H9 (cell line): ENCODE measurements at regions not wholly inside any gene's neighbourhood (a gene's known extent, or its start where the extent isn't known, plus 50 kb on each side); places are given as distances from the start of the nearest gene placed in this dataset.
A peak's percentile ranks its signal among the peaks of the same experiment; 100 is the strongest.

Source experiments
- DNase-seq: peaks from one replicate; pipeline ENCODE4 v3.0.0-alpha.2; 2017
- H2AFZ ChIP-seq: one replicate; pipeline ENCODE4 v1.6.1; 2013; ENCODE audit warnings: mild to moderate bottlenecking, low read length, control low read depth, moderate library complexity
- H2AK5ac ChIP-seq: 2 replicates; pipeline ENCODE4 v1.6.1; 2013; ENCODE audit warnings: low read length, control low read depth, mixed read lengths; ENCODE audit not compliant: insufficient read length
- H2BK120ac ChIP-seq: one replicate; pipeline ENCODE4 v1.6.1; 2013; ENCODE audit warnings: low read depth, mild to moderate bottlenecking, low read length, control low read depth, inconsistent platforms; ENCODE audit not compliant: poor library complexity, severe bottlenecking
- H2BK12ac ChIP-seq: 2 replicates; pipeline ENCODE4 v1.6.1; 2013; ENCODE audit warnings: low read length, control low read depth, mixed read lengths, low read depth; ENCODE audit not compliant: insufficient read length
- H2BK15ac ChIP-seq: 2 replicates; pipeline ENCODE4 v1.6.1; 2013; ENCODE audit warnings: low read depth, low read length, control low read depth
- H2BK20ac ChIP-seq: one replicate; pipeline ENCODE4 v1.6.1; 2013; ENCODE audit warnings: low read depth, mild to moderate bottlenecking, low read length, control low read depth, inconsistent platforms; ENCODE audit not compliant: poor library complexity, severe bottlenecking
- H2BK5ac ChIP-seq: 2 replicates; pipeline ENCODE4 v1.6.1; 2013; ENCODE audit warnings: low read length, control low read depth, mixed read lengths; ENCODE audit not compliant: insufficient read length
- H3K14ac ChIP-seq: 2 replicates; pipeline ENCODE4 v1.6.1; 2013; ENCODE audit warnings: low read length, control low read depth; ENCODE audit not compliant: insufficient read depth
- H3K18ac ChIP-seq: 2 replicates; pipeline ENCODE4 v1.6.1; 2013; ENCODE audit warnings: low read depth, mild to moderate bottlenecking, mixed read lengths, low read length, control low read depth; ENCODE audit not compliant: insufficient read length
- H3K23ac ChIP-seq: 2 replicates; pipeline ENCODE4 v1.6.1; 2013; ENCODE audit warnings: low read length, control low read depth, mixed read lengths, low read depth; ENCODE audit not compliant: insufficient read length
- H3K23me2 ChIP-seq: 2 replicates; pipeline ENCODE4 v1.6.1; 2013; ENCODE audit warnings: low read depth, mild to moderate bottlenecking, mixed read lengths, low read length, control low read depth; ENCODE audit not compliant: insufficient read length, poor library complexity, severe bottlenecking
- H3K27ac ChIP-seq: 2 replicates; pipeline ENCODE4 v1.5.1; 2013; ENCODE audit warnings: low read length, control low read depth, mixed read lengths, low read depth; ENCODE audit not compliant: insufficient read length
- H3K27me3 ChIP-seq: 2 replicates; pipeline ENCODE4 v1.6.1; 2013; ENCODE audit warnings: low read length, control low read depth, inconsistent platforms; ENCODE audit not compliant: insufficient read depth
- H3K4ac ChIP-seq: 2 replicates; pipeline ENCODE4 v1.6.1; 2013; ENCODE audit warnings: low read depth, mild to moderate bottlenecking, control low read depth, inconsistent platforms, low read length, moderate library complexity
- H3K4me1 ChIP-seq: 2 replicates; pipeline ENCODE4 v1.6.1; 2013; ENCODE audit warnings: low read length, control low read depth, inconsistent platforms; ENCODE audit not compliant: insufficient read depth
- H3K4me2 ChIP-seq: 2 replicates; pipeline ENCODE4 v1.6.1; 2013; ENCODE audit warnings: low read length, control low read depth, mixed read lengths; ENCODE audit not compliant: insufficient read length, insufficient read depth
- H3K56ac ChIP-seq: 2 replicates; pipeline ENCODE4 v1.6.1; 2013; ENCODE audit warnings: low read depth, mild to moderate bottlenecking, mixed read lengths, low read length, control low read depth; ENCODE audit not compliant: insufficient read length
- H3K79me1 ChIP-seq: 2 replicates; pipeline ENCODE4 v1.6.1; 2013; ENCODE audit warnings: low read depth, mild to moderate bottlenecking, moderate library complexity, low read length, control low read depth, inconsistent platforms; ENCODE audit not compliant: insufficient read depth, poor library complexity, severe bottlenecking
- H3K79me2 ChIP-seq: 2 replicates; pipeline ENCODE4 v1.6.1; 2013; ENCODE audit warnings: low read length, control low read depth, inconsistent platforms; ENCODE audit not compliant: insufficient read depth
- H3K9ac ChIP-seq: 2 replicates; pipeline ENCODE4 v1.6.1; 2013; ENCODE audit warnings: low read length, control low read depth, mixed read lengths; ENCODE audit not compliant: insufficient read length; ENCODE audit errors: extremely low read depth
- H3K9me3 ChIP-seq: one replicate; pipeline ENCODE4 v1.6.1; 2013; ENCODE audit warnings: low read depth, low read length, inconsistent platforms; ENCODE audit not compliant: control insufficient read depth
- H3T11ph ChIP-seq: one replicate; pipeline ENCODE4 v1.6.1; 2013; ENCODE audit warnings: mild to moderate bottlenecking, low read length, control low read depth, inconsistent platforms
- H4K20me1 ChIP-seq: one replicate; pipeline ENCODE4 v1.6.1; 2013; ENCODE audit not compliant: control insufficient read depth, insufficient read length, insufficient read depth
- H4K5ac ChIP-seq: 2 replicates; pipeline ENCODE4 v1.6.1; 2013; ENCODE audit warnings: low read depth, mild to moderate bottlenecking, mixed read lengths, low read length, control low read depth; ENCODE audit not compliant: insufficient read length
- H4K8ac ChIP-seq: replicated peaks from 2 replicates; pipeline ENCODE4 v1.6.1; 2013; ENCODE audit warnings: low read length, control low read depth, mixed read lengths, low read depth; ENCODE audit not compliant: insufficient read length
- H4K91ac ChIP-seq: 2 replicates; pipeline ENCODE4 v1.6.1; 2013; ENCODE audit warnings: low read depth, mild to moderate bottlenecking, moderate library complexity, mixed read lengths, low read length, control low read depth; ENCODE audit not compliant: insufficient read length
- H3K27ac Mint-ChIP-seq, 3 experiments: 2 replicates in 2 of 3; 3 replicates in 1 of 3; pipeline ENCODE4 v1.8.0; 2020 to 2021; ENCODE audit warnings: mixed read lengths in 3 of 3, mild to moderate bottlenecking in 1 of 3, moderate library complexity in 1 of 3
- H3K27me3 Mint-ChIP-seq: 2 replicates; pipeline ENCODE4 v1.8.0; 2021; ENCODE audit warnings: low read depth, mild to moderate bottlenecking, moderate library complexity, mixed read lengths
- H3K36me3 Mint-ChIP-seq, 3 experiments: 2 replicates in 2 of 3; 3 replicates in 1 of 3; pipeline ENCODE4 v1.8.0; 2020 to 2021; ENCODE audit warnings: low read depth in 3 of 3, mixed read lengths in 3 of 3; ENCODE audit not compliant: insufficient read depth in 1 of 3
- H3K4me1 Mint-ChIP-seq, 2 experiments: 2 replicates each; pipeline ENCODE4 v1.8.0; 2020; ENCODE audit warnings: mixed read lengths in 2 of 2
- H3K4me3 Mint-ChIP-seq, 2 experiments: 2 replicates in 1 of 2; 3 replicates in 1 of 2; pipeline ENCODE4 v1.8.0; 2020 to 2021; ENCODE audit warnings: mild to moderate bottlenecking in 2 of 2, mixed read lengths in 2 of 2, moderate library complexity in 1 of 2
- H3K9me3 Mint-ChIP-seq, 2 experiments: 2 replicates in 1 of 2; 3 replicates in 1 of 2; pipeline ENCODE4 v1.8.0; 2020; ENCODE audit warnings: mild to moderate bottlenecking in 2 of 2, mixed read lengths in 2 of 2, moderate library complexity in 1 of 2
- WGBS: extraction: QIAGEN DNeasy Blood & Tissue Kit; methylation state at CpG from one replicate; pipeline ENCODE4 v1.1.7; 2013; ENCODE audit warnings: missing lambda C conversion rate, low lambda C conversion rate, mixed read lengths; ENCODE audit not compliant: insufficient read length; ENCODE audit errors: extremely low coverage; 5-methylcytosine and 5-hydroxymethylcytosine counted together
- TF ChIP-seq, protein P1 (sequence below): fragments of 200-600 bp; sonication (generic); conservative IDR thresholded peaks from 3 replicates; pipeline ENCODE4 v1.8.0; 2021; ENCODE audit warnings: antibody characterized with exemption, mild to moderate bottlenecking

GRCh38 chr4:95728145-95728544 is 111.7 kb upstream of the PDHA2 start:
- no peaks in the 10 kb centered on the region for H3K27me3 Mint-ChIP-seq
- no peak for DNase-seq
- Histone ChIP-seq H2BK15ac (no peak overlapping the region), H4K20me1 (no peaks in the 10 kb centered on the region), H3K27me3 (no peaks in the 10 kb centered on the region), H2AFZ (no peak overlapping the region), H3K56ac (no peak overlapping the region), H3K9ac (no peak overlapping the region), H4K91ac (no peak overlapping the region), H3K4me1 (peaks cover 7% of the 10 kb centered on the region; the same call in 1 of the 2 replicates), H3K27ac (no peak overlapping the region), H3K23me2 (no peaks in the 10 kb centered on the region), H3K9me3 (no peaks in the 10 kb centered on the region), H3K23ac (no peak overlapping the region), H2BK120ac (no peak overlapping the region), H2AK5ac (no peak overlapping the region), H2BK5ac (no peak overlapping the region), H4K5ac (no peak overlapping the region), H2BK12ac (no peak overlapping the region), H3K18ac (no peak overlapping the region), H3K4ac (no peak overlapping the region), H2BK20ac (no peak overlapping the region), H3K14ac (no peak overlapping the region), H4K8ac (no peak overlapping the region), H3K79me2 (no peaks in the 10 kb centered on the region), H3K79me1 (no peaks in the 10 kb centered on the region), H3T11ph (no peak overlapping the region), H3K4me2 (no peak overlapping the region)
- peaks cover 15 to 20% of the 10 kb centered on the region in 2 experiments for H3K4me1 Mint-ChIP-seq
- TF ChIP-seq, protein P1, sequence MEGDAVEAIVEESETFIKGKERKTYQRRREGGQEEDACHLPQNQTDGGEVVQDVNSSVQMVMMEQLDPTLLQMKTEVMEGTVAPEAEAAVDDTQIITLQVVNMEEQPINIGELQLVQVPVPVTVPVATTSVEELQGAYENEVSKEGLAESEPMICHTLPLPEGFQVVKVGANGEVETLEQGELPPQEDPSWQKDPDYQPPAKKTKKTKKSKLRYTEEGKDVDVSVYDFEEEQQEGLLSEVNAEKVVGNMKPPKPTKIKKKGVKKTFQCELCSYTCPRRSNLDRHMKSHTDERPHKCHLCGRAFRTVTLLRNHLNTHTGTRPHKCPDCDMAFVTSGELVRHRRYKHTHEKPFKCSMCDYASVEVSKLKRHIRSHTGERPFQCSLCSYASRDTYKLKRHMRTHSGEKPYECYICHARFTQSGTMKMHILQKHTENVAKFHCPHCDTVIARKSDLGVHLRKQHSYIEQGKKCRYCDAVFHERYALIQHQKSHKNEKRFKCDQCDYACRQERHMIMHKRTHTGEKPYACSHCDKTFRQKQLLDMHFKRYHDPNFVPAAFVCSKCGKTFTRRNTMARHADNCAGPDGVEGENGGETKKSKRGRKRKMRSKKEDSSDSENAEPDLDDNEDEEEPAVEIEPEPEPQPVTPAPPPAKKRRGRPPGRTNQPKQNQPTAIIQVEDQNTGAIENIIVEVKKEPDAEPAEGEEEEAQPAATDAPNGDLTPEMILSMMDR = no peak
- no peaks in the 10 kb centered on the region; a peak in 2 of 7 replicates for H3K36me3 Mint-ChIP-seq
- H3K4me3 Mint-ChIP-seq = no peak overlapping the region
- H3K27ac Mint-ChIP-seq = peak overlapping the region in 1 of 3 experiments; percentile 7; a peak in 1 of 7 replicates
- no CpG with 5 or more reads among the region's 3 CpGs for WGBS
- no peaks in the 10 kb centered on the region; a peak in 2 of 5 replicates for H3K9me3 Mint-ChIP-seq
